Non-pigmented ciliary epithelial cell (primary cell): ENCODE measurements at regions not wholly inside any gene's neighbourhood (a gene's known extent, or its start where the extent isn't known, plus 50 kb on each side); places are given as distances from the start of the nearest gene placed in this dataset.
"Not testable (repeated sequence)": the region's sequence is repeated elsewhere in the genome, so short reads cannot be mapped to it uniquely, and the experiment has no call there.

ENCODE experiments used
- DNase-seq: peaks from one replicate; pipeline ENCODE4 v3.0.0-alpha.2; 2010; ENCODE audit warnings: low read depth

DNA sequence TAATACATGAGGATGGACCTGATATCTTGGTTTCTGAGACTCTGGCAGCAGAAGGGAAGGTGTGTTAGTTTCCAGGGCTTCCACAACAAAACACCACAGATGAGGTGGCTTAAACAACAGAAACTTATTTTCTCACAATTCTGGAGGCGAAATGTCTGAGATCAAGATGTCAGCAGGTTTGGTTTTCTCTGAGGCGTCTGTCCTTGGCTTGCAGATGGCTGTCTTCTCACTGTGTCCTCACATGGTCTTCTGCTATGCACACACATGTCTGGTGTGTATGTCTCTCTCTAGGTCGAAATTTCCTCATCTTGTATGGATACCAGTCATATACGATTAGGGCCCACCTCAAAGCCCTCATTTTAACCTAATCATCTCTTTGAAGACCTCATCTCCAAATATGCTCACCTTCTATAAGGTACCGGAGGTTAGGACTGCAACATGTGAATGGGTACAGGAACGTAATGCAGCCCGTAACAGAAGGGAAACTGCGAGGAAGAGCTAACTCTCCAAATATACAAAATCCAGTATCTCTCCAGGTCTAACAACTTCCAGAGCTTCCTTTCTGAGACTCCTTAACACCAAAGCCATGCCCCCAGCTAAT is 139.8 kb upstream of the SMARCA2 start:
- DNase-seq, result no peak

DNA sequence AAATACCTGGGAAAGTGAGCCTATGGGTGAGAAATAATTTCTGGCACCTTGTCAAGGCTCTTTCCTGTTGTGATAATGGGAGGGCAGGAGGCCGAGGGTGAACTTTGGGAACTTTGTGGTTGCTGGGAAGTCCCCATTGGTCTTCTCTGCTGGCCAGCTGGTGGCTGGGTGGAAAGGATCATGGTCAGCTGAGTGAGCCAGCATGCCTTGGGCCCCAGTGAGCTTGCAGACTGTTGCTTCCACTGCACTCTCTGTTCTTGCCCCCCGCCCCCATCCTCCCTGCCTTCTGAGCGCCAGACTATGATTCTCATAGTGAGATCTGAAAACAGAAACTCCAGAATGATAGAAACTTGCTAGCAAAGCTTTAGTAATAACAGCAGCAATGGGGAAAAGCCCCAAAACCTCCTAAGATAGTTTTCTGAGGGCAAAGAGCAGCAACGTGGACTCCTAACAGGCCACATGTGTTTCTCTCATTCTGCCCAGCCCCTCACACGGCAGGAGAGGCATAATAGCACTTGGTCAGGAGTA is 139.2 kb upstream of the SMARCA2 start:
- DNase-seq, result no peak

DNA sequence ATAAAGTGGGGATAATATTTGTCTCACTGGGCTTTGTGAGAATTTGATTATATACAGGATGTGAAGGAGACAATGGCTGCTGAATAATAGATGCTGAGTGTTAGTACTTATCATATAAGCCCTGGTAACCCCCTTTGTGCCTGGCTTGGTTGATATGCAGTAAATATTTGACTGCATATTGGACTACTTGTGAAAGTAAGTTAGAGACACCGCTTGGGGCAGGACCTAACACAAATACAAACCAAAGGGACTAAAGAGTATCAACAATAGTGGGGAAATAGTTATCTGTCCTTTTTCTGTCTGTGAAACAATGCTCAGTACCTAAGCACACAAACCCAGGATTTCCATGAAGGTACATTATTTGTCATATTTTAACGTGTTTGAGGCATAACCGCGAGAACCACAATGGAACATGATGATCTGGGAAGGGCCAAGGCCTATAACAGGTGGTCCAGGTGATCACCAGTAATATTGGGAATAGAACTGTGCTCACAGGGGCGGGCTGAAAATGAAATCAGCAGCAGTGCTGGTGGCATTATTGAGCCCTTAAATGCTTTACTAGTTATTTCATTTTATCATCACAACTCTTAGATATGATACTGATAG is 138.2 kb upstream of the SMARCA2 start:
- no peak for DNase-seq

DNA sequence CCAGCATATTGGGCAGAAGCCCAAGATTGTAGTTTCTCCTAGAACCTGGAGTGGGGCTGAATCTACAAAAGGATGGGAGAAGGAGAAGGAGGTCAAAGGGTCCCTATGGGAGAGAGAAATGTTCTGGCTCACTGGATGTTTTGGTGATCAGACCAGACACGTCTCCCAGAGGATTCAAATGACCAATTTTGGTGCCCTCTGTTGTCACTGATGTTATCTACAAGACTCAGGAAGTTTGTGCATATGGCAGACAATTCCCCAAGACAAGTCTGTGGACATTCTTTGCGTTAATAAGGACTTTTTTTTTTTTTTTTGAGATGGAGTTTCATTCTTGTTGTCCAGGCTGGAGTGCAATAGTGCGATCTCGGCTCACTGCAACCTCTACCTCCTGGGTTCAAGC is 137.2 kb upstream of the SMARCA2 start:
- no peak for DNase-seq

DNA sequence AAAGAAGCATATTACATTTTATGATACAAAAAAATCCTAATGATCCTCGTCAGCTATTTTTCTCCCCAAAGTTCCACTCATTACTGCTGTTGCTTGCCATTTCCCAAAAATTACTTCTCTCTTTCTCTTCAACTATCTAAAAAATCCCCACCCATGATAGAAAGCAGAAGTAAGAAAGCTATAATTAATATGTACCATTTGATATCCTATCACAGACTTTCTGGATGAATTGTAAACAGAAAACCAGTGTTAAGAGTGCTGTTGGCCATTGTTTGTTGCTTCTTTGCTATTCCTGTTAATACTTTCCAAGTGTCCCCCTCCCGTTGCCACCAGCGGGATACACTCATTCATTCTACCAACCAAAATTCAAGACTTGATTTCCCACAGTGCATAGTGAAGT is 136.3 kb upstream of the SMARCA2 start:
- DNase-seq, result no peak

DNA sequence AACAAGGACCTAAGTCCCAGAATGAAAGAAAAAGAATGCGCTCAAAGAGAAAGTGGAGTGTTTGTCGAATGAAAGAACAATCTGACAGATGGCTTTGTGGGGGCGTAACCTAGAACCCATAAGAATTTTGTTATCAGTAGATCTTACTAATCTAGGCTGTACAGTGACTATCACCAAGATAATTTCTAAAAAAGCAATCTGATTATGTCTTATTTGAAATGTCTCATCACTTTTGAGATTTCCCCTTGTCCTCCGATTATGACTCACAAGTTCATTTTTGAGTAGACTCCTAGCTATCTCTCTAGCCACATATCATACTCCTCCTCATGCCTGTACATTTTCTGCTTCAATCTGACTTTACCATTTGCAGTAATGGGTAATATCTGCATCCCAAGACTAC is 135.6 kb upstream of the SMARCA2 start:
- no peak for DNase-seq

DNA sequence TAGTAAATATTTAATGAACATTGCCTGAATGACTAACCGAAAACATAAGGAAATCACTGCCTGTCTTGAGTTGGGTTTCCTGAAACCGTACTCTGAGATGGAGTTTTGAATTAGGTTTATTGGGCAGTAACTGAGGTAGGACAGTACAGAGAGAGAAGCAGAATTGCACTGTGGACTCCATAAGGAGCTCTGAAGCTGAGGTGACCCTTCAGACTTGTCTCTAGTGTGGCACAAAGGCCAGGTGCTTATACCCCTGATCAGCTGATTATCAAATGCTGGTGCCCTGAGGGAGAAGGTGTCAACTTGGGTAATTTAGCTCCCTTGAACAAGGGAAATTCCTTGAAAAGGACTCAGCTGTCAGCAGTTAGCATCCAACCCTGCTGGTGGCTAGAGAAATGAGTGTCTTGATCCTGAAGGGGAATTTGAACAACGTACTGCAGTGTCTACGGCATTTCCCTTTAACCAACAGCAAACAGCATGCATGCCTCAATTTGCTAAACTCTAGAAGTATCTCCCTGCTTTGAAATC is 135.0 kb upstream of the SMARCA2 start:
- no peak for DNase-seq

DNA sequence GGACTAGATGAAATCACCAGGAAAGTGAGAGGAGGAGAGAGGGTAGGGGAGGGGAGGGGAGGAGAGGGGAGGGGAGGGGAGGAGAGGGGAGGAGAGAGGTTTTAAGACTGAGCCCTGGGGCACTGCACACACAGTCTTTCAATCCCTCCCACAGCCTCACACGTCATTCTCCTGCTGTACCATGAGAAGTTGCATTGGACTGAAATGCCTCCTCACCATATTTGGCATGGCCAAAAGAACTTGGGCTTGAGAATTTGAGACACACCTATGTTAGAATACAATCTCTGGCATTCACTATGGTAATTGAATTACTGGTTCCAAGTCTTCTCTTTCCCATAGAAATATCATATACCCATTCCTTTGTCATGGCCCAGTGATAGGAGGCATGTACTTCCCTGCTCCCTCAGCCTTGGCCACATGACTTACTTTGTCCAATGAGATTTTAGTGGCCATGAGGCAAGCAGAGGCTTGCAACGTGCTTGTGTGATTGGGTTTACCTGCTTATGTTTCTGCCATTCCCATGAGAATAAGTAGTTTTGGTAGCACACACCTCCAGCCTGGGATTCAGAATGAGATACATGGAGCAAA is 133.3 kb upstream of the SMARCA2 start:
- DNase-seq, result no peak

DNA sequence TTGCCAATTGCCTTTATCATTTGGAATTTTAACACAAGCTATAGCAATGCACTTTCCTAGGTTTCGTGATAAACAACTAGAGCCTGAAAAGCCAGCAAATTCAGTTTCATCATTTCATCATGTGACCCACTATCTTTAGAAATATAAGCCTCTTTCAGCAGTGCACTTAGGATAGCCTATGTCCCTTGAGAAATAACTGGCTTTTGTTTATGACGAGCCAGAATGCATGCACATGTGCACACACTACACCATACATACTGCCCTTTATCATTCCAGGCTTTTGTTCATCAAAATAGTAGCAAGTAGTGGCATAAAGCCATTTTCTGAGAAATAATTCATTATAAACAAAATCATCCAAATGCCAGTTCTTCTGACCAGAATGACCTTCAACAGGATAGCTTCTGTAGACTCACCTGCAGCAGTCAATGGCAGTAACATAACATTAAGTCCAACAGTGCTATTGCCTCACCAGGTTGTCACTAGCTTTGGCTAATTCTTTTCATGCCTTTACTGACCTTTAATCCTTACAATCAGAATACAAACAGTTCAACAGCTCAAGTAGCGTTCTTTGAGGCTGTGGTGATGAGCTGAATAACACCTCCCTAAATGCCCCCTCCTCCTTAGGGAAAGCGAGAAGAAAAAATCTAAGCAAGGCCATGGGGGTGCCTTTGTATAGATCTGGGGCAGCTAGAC is 132.3 kb upstream of the SMARCA2 start:
- no peak for DNase-seq

DNA sequence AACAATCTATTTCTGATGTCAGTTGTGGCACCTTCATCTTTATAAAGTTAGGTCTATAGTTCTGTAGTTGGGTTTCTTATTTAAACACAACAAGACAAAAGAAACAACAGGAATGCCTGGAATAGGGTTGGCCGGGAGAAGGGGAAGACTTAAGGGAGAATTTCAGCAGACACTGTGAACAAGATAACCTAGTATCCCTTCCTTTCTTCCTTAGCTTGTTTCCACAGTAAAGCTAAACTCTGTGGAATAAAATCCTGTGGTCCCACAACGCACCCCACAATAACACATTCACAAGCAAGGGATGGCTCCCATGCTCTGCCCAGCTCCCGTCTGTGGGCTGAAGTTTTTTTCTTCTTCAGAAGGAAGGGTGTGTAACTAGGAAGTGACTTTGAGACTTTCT is 124.9 kb upstream of the SMARCA2 start:
- no peak for DNase-seq

DNA sequence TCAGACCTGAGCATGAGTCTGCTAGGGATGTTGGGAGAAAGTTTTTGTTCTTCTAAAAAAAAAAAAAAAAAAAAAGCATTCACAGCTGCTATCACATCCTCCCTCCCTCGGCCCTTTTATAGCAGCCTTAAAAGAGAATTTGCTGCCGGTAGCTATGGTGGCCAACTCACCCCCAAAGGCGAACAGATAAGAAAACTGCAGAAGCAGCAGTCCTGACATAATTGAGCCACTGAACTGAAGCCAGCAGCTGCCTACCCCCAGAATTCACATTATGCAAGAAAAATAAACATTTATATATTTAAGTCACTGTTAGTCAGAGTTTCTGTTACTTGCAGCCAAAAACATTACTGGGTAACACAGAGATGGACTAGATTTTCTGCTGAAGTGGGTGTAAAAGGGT is 124.3 kb upstream of the SMARCA2 start:
- no peak for DNase-seq

DNA sequence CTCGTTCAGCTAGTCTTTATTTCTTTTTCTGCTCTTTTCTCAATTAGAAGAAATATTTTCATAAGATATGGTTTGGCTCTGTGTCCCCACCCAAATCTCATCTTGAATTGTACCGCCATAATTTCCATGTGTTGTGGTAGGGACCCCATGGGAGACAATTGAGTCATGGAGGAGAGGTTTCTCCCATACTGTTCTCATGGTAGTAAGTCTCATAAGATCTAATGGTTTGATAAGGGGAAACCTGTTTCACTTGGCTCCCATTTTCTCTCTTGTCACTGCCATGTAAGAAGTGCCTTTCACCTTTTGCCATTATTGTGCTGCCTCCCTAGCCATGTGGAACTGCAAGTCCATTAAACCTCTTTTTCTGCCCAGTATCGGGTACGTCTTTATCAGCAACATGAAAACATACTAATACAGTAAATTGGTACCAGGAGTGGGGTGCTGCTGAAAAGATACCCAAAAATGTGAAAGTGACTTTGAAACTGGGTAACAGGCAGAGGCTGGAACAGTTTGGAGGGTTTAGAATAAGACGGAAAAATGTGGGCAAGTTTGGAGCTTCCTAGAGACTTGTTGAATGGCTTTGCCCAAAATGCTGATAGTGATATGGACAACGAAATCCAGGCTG is 112.0 kb upstream of the SMARCA2 start:
- DNase-seq, result not testable (repeated sequence)

DNA sequence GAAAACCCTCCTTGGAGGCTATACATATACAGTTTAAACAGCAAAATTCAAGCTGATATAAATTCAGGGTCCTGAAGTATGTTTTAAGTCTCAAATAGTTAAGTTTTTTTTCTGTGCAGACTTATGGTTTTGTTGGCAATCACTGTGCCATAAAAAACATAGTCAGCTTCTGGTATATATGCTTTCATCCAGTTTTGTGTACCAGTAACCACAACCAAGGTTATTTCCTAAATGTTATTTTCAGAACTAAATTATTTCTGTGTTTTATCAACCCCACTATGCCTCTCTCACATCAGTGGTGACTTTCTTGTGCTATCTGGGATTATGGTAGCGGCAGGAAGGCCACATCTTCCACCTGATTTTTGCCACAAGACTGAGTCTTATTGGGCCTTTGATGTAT is 107.7 kb upstream of the SMARCA2 start:
- no peak for DNase-seq

DNA sequence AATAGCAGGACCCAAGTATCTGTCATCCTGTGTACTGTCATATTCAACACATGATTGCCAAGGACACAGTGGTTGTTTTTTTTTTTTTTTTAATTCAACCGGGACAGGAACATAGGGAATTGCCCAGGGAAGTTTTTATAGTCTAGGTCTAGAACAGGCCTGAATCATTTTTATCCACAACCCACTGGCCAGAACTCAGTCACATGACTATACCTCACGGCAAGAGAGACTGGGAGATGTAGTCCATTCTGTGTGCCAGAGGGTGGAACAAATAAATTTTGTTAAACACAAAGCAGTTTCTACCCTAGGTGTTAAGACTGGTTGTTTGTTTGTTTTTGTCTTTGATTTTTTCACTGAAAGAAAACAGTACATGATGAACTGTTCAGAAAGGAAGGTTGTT is 105.8 kb upstream of the SMARCA2 start:
- no peak for DNase-seq

DNA sequence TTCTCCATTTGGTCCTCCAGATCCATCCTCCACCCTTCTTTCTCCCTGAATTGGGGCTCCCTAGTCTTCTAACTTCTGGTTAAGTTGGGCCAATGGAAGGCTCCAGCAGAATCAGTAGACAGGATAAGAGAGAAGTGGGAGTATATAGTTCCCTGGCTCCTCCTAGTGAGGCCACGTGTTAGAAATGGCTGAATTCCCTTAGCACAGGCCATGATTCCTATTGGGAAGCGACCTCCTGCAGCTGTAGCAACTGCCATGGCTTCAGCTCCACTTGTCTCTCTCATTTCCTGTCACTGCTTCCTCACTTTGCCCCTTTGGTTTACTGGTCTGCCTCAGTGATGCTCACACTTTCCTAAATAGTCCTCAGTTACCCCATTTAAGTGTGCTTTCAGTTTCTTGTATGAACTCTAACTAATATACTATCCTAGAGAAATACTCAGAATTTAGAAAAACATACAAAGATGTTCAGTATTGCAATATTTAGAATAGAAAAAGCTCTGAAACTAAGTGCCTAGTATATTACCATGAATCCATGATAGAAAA is 104.8 kb upstream of the SMARCA2 start:
- no peak for DNase-seq

DNA sequence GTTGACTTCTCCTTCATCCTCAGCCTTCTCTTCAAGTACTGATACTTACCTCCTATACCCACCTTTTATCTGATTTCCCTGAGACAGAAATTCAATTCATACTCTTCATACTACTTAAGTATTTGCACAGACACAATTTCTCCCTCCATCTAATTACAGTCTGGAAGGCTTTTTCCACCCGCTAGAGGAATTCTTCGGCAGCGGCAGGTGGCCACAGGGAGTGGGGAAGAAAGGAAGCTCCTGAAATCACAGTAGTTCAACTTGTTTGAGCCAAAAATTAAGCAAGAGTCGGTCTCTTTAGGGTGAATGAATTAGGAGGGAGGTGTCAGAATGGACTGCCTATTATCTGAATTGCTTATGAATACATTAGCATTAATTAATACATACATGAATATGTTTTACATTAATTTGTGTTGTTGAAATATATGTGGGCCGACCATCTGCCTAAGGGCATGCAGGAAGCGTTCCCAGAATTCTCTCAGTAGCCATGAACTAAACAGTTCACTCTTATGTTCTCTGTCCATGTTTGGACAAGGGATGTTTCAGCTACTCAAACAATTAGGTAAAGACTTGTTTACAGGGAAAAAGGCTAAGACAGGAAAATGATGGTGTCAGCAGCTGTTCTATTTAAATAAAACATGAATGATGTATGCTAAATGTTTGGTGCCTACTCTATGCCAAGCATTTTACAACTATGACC is 101.4 kb upstream of the SMARCA2 start:
- DNase-seq, result no peak

DNA sequence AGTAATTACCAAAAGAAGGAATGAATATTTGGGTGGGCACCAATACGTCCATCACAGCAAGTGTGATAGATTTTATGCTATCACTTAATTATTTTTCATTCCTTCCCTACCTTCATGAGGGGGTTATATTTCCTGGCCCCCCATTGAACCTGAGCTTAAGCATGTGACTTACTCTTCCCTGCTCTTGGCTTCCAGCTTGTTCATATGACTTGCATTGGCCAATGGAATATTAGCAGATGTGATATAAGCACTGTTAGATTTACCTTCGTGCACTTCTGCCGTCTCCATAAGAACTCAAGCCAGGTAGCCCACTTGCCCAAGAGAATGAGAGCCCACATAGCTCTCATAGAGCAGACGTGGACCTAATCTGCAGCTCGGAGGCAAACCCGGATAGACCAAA is 99.1 kb upstream of the SMARCA2 start:
- no peak for DNase-seq

DNA sequence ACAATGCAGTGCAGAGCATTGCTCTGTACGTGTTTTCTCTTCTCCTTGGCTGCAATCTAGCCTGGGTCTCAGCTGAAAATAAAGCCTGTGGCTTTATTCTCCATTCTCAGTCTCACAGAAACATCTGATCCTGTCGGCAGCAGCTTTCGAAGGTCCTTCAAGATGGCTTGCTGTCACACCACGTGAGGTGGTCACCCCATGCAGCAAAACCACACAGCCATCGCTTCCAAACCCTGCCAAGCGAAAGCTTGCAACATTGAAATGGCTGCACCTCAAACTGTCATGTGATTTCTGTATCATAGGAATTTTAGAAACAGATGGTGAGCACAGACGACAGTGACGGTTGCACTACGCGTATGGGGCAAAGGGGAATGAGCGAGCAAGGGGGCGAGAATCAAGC is 98.5 kb upstream of the SMARCA2 start:
- DNase-seq, result no peak

DNA sequence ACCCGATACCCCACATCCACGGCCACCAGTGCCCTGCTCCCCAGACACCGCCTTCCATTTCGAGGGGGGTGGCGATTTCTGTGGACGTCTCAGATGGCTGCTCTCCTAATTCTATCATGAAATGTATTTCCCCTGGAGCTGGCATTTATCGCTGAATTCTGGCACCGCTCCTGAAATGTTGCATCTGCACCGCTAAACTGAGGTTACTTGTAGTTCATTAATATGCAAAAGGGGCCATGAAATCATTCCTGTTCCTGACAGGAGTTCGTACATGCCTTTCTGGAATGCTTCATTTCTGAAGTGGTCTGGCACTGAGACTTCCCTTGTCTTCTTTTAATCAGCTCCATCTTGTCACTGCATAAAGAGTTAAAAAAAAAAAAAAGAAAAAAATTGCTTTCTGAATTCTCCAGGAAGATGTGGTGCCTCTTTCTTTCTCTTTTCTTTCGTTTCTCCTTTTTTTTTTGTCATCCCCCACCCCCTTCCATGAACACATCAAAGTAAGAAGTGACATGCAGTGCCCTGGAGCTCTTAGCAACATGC is 97.7 kb upstream of the SMARCA2 start:
- DNase-seq, result no peak

DNA sequence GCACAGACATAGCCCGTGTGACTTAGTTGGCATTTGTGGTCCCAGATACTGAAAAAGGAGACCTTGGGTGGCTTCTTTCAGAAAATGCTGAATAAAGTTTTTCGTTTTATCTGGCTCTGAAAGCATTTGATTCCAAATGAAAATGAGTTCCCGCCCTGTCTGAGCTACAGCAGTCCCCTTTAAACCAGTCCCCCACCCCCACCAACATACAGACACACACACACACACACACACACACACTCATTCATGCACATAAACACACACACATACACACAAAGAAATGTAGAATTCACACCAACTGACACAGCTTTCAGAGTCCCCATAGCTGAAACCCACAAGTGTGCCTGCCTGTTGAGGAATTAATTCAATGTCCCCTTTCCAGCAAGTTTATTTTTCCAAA is 97.0 kb upstream of the SMARCA2 start:
- DNase-seq, result no peak

DNA sequence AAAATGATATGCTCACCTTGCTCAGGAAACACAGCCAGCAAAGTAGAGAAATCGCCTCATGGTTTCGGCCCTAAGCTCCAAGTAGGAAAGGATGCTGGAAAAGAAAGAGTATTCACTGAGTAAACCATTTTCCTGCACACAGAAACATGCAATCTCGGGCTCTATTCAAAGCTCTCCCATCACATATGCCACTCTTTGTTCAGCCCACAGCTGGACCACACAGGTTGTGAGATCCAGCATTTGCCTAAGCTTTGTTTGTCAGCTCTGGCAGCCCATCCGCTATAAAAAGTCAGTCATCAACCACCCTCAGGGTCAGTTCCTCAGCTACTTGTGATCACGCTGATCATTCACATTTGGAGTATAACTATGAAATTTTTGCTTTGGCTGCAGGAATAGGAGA is 96.5 kb upstream of the SMARCA2 start:
- no peak for DNase-seq
